GM12892 (cell line): ENCODE measurements at regions not wholly inside any gene's neighbourhood (a gene's known extent, or its start where the extent isn't known, plus 50 kb on each side); places are given as distances from the start of the nearest gene placed in this dataset.

Experiments
- POLR2A ChIP-seq: IDR thresholded peaks from 2 replicates; pipeline ENCODE4 v1.6.1; 2011; ENCODE audit warnings: low read depth, low read length, control low read depth
- POLR2AphosphoS5 ChIP-seq: IDR thresholded peaks from 2 replicates; pipeline ENCODE4 v1.6.1; 2011; ENCODE audit warnings: low read depth, low read length, control low read depth

DNA sequence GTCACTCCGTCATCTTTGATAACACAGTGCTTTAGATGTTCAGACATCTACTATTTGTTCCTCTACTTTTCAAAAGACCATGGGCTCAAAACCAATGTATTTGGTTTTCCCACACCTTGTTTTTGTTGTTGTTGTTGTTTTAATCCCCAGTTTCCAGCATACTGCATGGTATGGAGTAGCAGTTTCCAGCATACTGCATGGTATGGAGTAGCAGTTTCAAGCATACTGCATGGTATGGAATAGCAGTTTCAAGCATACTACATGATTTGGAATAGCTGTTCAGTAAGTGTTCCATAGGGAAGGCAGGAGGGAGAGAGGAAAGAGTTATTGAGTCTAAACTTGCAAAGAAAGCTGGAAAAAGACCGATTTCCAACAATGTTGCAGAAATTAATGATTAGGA is 314.3 kb upstream of the PRKCQ start:
- TF ChIP-seq POLR2AphosphoS5 (no peak), POLR2A (no peak)
